GM10266 (cell line): ENCODE measurements at regions not wholly inside any gene's neighbourhood (a gene's known extent, or its start where the extent isn't known, plus 50 kb on each side); places are given as distances from the start of the nearest gene placed in this dataset.
"Not testable (repeated sequence)": the region's sequence is repeated elsewhere in the genome, so short reads cannot be mapped to it uniquely, and the experiment has no call there.

Experiments
- DNase-seq: peaks from one replicate; pipeline ENCODE4 v3.0.0; 2012; ENCODE audit errors: extremely low spot score
- CTCF ChIP-seq: IDR thresholded peaks from 2 replicates; pipeline ENCODE4 v1.5.1; 2012; ENCODE audit warnings: mild to moderate bottlenecking, low read depth; ENCODE audit not compliant: control insufficient read depth, insufficient read depth; ENCODE audit errors: missing control alignments

- TF ChIP-seq CTCF = no peak
- DNase-seq = no peak
Measured at GRCh38 chr1:181948372-181948771, 113.1 kb downstream of the ZNF648 start.

GRCh38 chr1:181947441-181947840, 114.1 kb downstream of the ZNF648 start:
- no peak for TF ChIP-seq CTCF
- DNase-seq = no peak

- TF ChIP-seq CTCF = peak; percentile 84
- DNase-seq = peak; percentile 74
Measured at GRCh38 chr1:181936768-181937581, 124.5 kb downstream of the ZNF648 start.

GRCh38 chr1:181936269-181936668, 125.2 kb downstream of the ZNF648 start:
- DNase-seq = peak; percentile 23
- no peak for TF ChIP-seq CTCF

- no peak for TF ChIP-seq CTCF
- DNase-seq = no peak
Measured at GRCh38 chr1:181931873-181932272, 129.6 kb downstream of the ZNF648 start.

- no peak for DNase-seq
- no peak for TF ChIP-seq CTCF
Measured at GRCh38 chr1:181930187-181930586, 131.3 kb downstream of the ZNF648 start.

- no peak for TF ChIP-seq CTCF
- no peak for DNase-seq
Measured at GRCh38 chr1:181926697-181927096, 134.8 kb downstream of the ZNF648 start.

GRCh38 chr1:181924034-181924433, 137.5 kb downstream of the ZNF648 start:
- not testable (repeated sequence) for DNase-seq
